Suprapubic skin (tissue), 4 donors: ENCODE measurements at regions not wholly inside any gene's neighbourhood (a gene's known extent, or its start where the extent isn't known, plus 50 kb on each side); places are given as distances from the start of the nearest gene placed in this dataset.

Experiments used
- DNase-seq, 2 donors: peaks; one replicate each; pipeline ENCODE4 v3.0.0-alpha.2; 2019; ENCODE audit warnings: low spot score in 2 of 2
- H3K27ac ChIP-seq: fragments of 200-600 bp; sonication (generic); one replicate; pipeline ENCODE4 v1.5.1; 2019
- H3K27me3 ChIP-seq: fragments of 200-600 bp; sonication (generic); one replicate; pipeline ENCODE4 v1.5.1; 2019
- H3K36me3 ChIP-seq: fragments of 200-600 bp; sonication (generic); one replicate; pipeline ENCODE4 v1.5.1; 2019
- H3K4me1 ChIP-seq: fragments of 200-600 bp; sonication (generic); one replicate; pipeline ENCODE4 v1.5.1; 2019
- H3K4me3 ChIP-seq: fragments of 200-600 bp; sonication (generic); one replicate; pipeline ENCODE4 v1.5.1; 2019; ENCODE audit warnings: mild to moderate bottlenecking
- H3K9me3 ChIP-seq: fragments of 200-600 bp; sonication (generic); one replicate; pipeline ENCODE4 v1.5.1; 2019
- CTCF ChIP-seq, 2 donors: fragments of 200-600 bp in 1 of 2; fragments of 450-650 bp in 1 of 2; sonication (generic) in 1 of 2; IDR thresholded peaks; one replicate each; pipeline ENCODE4 v1.5.1; 2016 to 2019; ENCODE audit warnings: antibody characterized with exemption in 2 of 2, mild to moderate bottlenecking in 1 of 2, moderate library complexity in 1 of 2
- EP300 ChIP-seq: sonication (generic); formaldehyde crosslinking; IDR thresholded peaks from one replicate; pipeline ENCODE4 v1.6.1; 2017; ENCODE audit warnings: antibody characterized with exemption
- POLR2A ChIP-seq, 2 donors: fragments of 450-650 bp; IDR thresholded peaks; one replicate each; pipeline ENCODE4 v1.6.1; 2017; ENCODE audit warnings: antibody characterized with exemption in 2 of 2, mild to moderate bottlenecking in 2 of 2, moderate library complexity in 2 of 2
- POLR2AphosphoS5 ChIP-seq, 3 donors: sonication (generic); formaldehyde crosslinking; IDR thresholded peaks; one replicate each; pipeline ENCODE4 v1.6.1; 2017; ENCODE audit warnings: antibody characterized with exemption in 3 of 3
- WGBS: methylation state at CpG from one replicate; pipeline ENCODE4 v1.1.5; 2018; 5-methylcytosine and 5-hydroxymethylcytosine counted together

- Histone ChIP-seq H3K27me3 (no peaks in the 10 kb centered on the region), H3K36me3 (no peaks in the 10 kb centered on the region), H3K9me3 (no peaks in the 10 kb centered on the region), H3K4me3 (no peak overlapping the region), H3K4me1 (peaks cover 5% of the 10 kb centered on the region), H3K27ac (no peak overlapping the region)
- no peak for DNase-seq
- TF ChIP-seq POLR2A (IDR thresholded peaks at IDR 0.05) (no peak), POLR2AphosphoS5 (IDR thresholded peaks at IDR 0.05) (no peak), EP300 (no peak), CTCF (IDR thresholded peaks at IDR 0.05) (no peak)
- 39% methylated on average over 6 of the region's 6 CpGs for WGBS
These were observed 181.7 kb upstream of the CRIM1 start for GRCh38 chr2:36173760-36174404.

- Histone ChIP-seq H3K9me3 (no peaks in the 10 kb centered on the region), H3K27ac (no peak overlapping the region), H3K4me3 (no peak overlapping the region), H3K36me3 (no peaks in the 10 kb centered on the region), H3K4me1 (peaks cover 5% of the 10 kb centered on the region), H3K27me3 (no peaks in the 10 kb centered on the region)
- TF ChIP-seq CTCF (IDR thresholded peaks at IDR 0.05) (no peak), EP300 (no peak), POLR2A (IDR thresholded peaks at IDR 0.05) (no peak), POLR2AphosphoS5 (IDR thresholded peaks at IDR 0.05) (no peak)
- 62% methylated on average over 5 of the region's 5 CpGs for WGBS
- no peak for DNase-seq
These were observed 182.8 kb upstream of the CRIM1 start for GRCh38 chr2:36172824-36173223.

- Histone ChIP-seq H3K27ac (no peak overlapping the region), H3K9me3 (no peaks in the 10 kb centered on the region), H3K27me3 (no peaks in the 10 kb centered on the region), H3K36me3 (no peaks in the 10 kb centered on the region), H3K4me1 (no peaks in the 10 kb centered on the region), H3K4me3 (no peak overlapping the region)
- 25% methylated on average over 2 of the region's 2 CpGs for WGBS
- DNase-seq = no peak
- TF ChIP-seq POLR2A (IDR thresholded peaks at IDR 0.05) (no peak), CTCF (IDR thresholded peaks at IDR 0.05) (no peak), POLR2AphosphoS5 (IDR thresholded peaks at IDR 0.05) (no peak), EP300 (no peak)
These were observed 184.8 kb upstream of the CRIM1 start for GRCh38 chr2:36170805-36171204.

GRCh38 chr2:36169843-36170242 lies 185.7 kb upstream of the CRIM1 start:
- no peak overlapping the region for H3K4me3 ChIP-seq
- 61% methylated on average over 1 of the region's 1 CpG for WGBS
- H3K27me3 ChIP-seq = no peaks in the 10 kb centered on the region
- DNase-seq = no peak
- no peak overlapping the region for H3K27ac ChIP-seq
- no peak for TF ChIP-seq POLR2AphosphoS5 (IDR thresholded peaks at IDR 0.05)
- no peak for TF ChIP-seq CTCF (IDR thresholded peaks at IDR 0.05)
- no peak for TF ChIP-seq EP300
- TF ChIP-seq POLR2A (IDR thresholded peaks at IDR 0.05) = no peak
- H3K4me1 ChIP-seq = no peaks in the 10 kb centered on the region
- H3K36me3 ChIP-seq = no peaks in the 10 kb centered on the region
- H3K9me3 ChIP-seq = no peaks in the 10 kb centered on the region

GRCh38 chr2:36168115-36168514 lies 187.5 kb upstream of the CRIM1 start:
- no peak overlapping the region for H3K27ac ChIP-seq
- no peaks in the 10 kb centered on the region for H3K9me3 ChIP-seq
- H3K4me1 ChIP-seq = no peaks in the 10 kb centered on the region
- H3K27me3 ChIP-seq = no peaks in the 10 kb centered on the region
- no peak for TF ChIP-seq POLR2A (IDR thresholded peaks at IDR 0.05)
- TF ChIP-seq EP300 = no peak
- no peak for TF ChIP-seq POLR2AphosphoS5 (IDR thresholded peaks at IDR 0.05)
- TF ChIP-seq CTCF (IDR thresholded peaks at IDR 0.05) = no peak
- no peaks in the 10 kb centered on the region for H3K36me3 ChIP-seq
- no peak for DNase-seq
- WGBS = 49% methylated on average over 2 of the region's 2 CpGs
- no peak overlapping the region for H3K4me3 ChIP-seq
